HCT116 (cell line): ENCODE measurements at regions not wholly inside any gene's neighbourhood (a gene's known extent, or its start where the extent isn't known, plus 50 kb on each side); places are given as distances from the start of the nearest gene placed in this dataset.

Source experiments
- ATAC-seq: fragments of 200-7000 bp; cut with Tn5 transposase; 2 replicates; pipeline ENCODE4 v1.9.1; 2020; ENCODE audit warnings: mild to moderate bottlenecking, moderate library complexity
- BruUV-seq: library from RNA; stranded (reverse); fragments of 400-500 nt; replicated peaks from 2 replicates; lab custom pipeline; 2021; lab: Mats Ljungman, UMichigan
- CTCF ChIA-PET: fragments of 300-600 bp; sonication (Branson Sonifier 250); formaldehyde crosslinking; loops from one replicate; lab custom pipeline; 2021; ENCODE audit warnings: antibody characterized with exemption; lab: Charles Lee
- POLR2A ChIA-PET: fragments of 300-600, 350-600 bp; sonication (Branson Sonifier 250); formaldehyde crosslinking; loops from one replicate; lab custom pipeline; 2021; ENCODE audit warnings: antibody characterized with exemption; lab: Charles Lee
- RAD21 ChIA-PET, 2 experiments: fragments of 300-600 bp; sonication (Branson Sonifier 250); formaldehyde crosslinking; loops; one replicate each; lab custom pipeline; 2023; ENCODE audit warnings: low total read pairs in 2 of 2; ENCODE audit not compliant: uncharacterized antibody in 2 of 2, unreplicated experiment in 2 of 2, low non-redundant PET in 1 of 2; lab: Charles Lee
- DNase-seq: peaks from one replicate; pipeline ENCODE4 v3.0.0-alpha.2; 2010; ENCODE audit warnings: low read depth, low spot score
- H2AFZ ChIP-seq: fragments of 200-600 bp; shearing (Covaris generic), sonication (generic); 2 replicates; pipeline ENCODE4 v1.6.1; 2017; ENCODE audit warnings: low read depth, mixed run types, mixed read lengths, antibody characterized with exemption, low read length; ENCODE audit not compliant: poor library complexity, severe bottlenecking
- H3K27ac ChIP-seq: 2 replicates; pipeline ENCODE4 v1.5.1; 2012; ENCODE audit warnings: low read depth, low read length
- H3K27me3 ChIP-seq: fragments of 200-600 bp; sonication (generic); 2 replicates; pipeline ENCODE4 v1.6.1; 2016; ENCODE audit warnings: mixed run types, low read length, mixed read lengths; ENCODE audit not compliant: insufficient read depth
- H3K36me3 ChIP-seq, 2 experiments: fragments of 200-500 bp in 1 of 2; fragments of 200-600 bp in 1 of 2; sonication (Bioruptor generic) in 1 of 2; sonication (generic) in 1 of 2; 2 replicates each; pipeline versions ENCODE4 v1.5.1 to v1.6.1; 2014 to 2016; ENCODE audit warnings: low read length in 2 of 2, inconsistent platforms in 1 of 2, mixed read lengths in 1 of 2, mixed run types in 1 of 2; ENCODE audit not compliant: insufficient read depth in 2 of 2, control insufficient read depth in 1 of 2
- H3K4me1 ChIP-seq, 2 experiments: fragments of 200-600 bp in 1 of 2; sonication (generic) in 1 of 2; 2 replicates each; pipeline versions ENCODE4 v1.5.1 to v1.6.1; 2012 to 2017; ENCODE audit warnings: low read length in 2 of 2, inconsistent platforms in 1 of 2, mild to moderate bottlenecking in 1 of 2, mixed read lengths in 1 of 2, mixed run types in 1 of 2, moderate library complexity in 1 of 2; ENCODE audit not compliant: insufficient read depth in 2 of 2, control insufficient read depth in 1 of 2
- H3K4me2 ChIP-seq: fragments of 200-600 bp; sonication (generic); 2 replicates; pipeline ENCODE4 v1.6.1; 2017; ENCODE audit warnings: mixed run types, low read length, mixed read lengths
- H3K4me3 ChIP-seq, 2 experiments: fragments of 200-600 bp in 1 of 2; sonication (generic) in 1 of 2; replicated peaks in 1 of 2; 2 replicates each; pipeline ENCODE4 v1.5.1; 2011 to 2016; ENCODE audit warnings: low read length in 2 of 2, control low read depth in 1 of 2, low read depth in 1 of 2, mild to moderate bottlenecking in 1 of 2, mixed read lengths in 1 of 2, mixed run types in 1 of 2
- H3K79me2 ChIP-seq: fragments of 200-600 bp; sonication (generic); 2 replicates; pipeline ENCODE4 v1.6.1; 2017; ENCODE audit warnings: mild to moderate bottlenecking, mixed run types, low read length, moderate library complexity, mixed read lengths; ENCODE audit not compliant: insufficient read depth
- H3K9ac ChIP-seq: fragments of 200-600 bp; sonication (generic); 2 replicates; pipeline ENCODE4 v1.6.1; 2016; ENCODE audit warnings: low read length, mixed read lengths
- H3K9me2 ChIP-seq: fragments of 200-600 bp; sonication (generic), shearing (Covaris generic); 2 replicates; pipeline ENCODE4 v1.6.1; 2017; ENCODE audit warnings: mixed run types, mild to moderate bottlenecking, moderate library complexity; ENCODE audit not compliant: insufficient read depth
- H3K9me3 ChIP-seq, 2 experiments: fragments of 200-500 bp in 1 of 2; fragments of 200-600 bp in 1 of 2; sonication (Bioruptor generic) in 1 of 2; sonication (generic) in 1 of 2; 2 replicates each; pipeline ENCODE4 v1.6.1; 2014 to 2017; ENCODE audit warnings: low read length in 2 of 2, mixed read lengths in 2 of 2, inconsistent platforms in 1 of 2, low read depth in 1 of 2, mild to moderate bottlenecking in 1 of 2, mixed run types in 1 of 2, moderate library complexity in 1 of 2; ENCODE audit not compliant: control insufficient read depth in 1 of 2, insufficient read depth in 1 of 2
- H4K20me1 ChIP-seq: fragments of 200-600 bp; sonication (generic), shearing (Covaris generic); 2 replicates; pipeline ENCODE4 v1.6.1; 2017; ENCODE audit warnings: mixed run types, mild to moderate bottlenecking, moderate library complexity; ENCODE audit not compliant: insufficient read depth
- EZH2 ChIP-seq: fragments of 200-600 bp; sonication (generic); IDR thresholded peaks from 2 replicates; pipeline ENCODE4 v1.6.1; 2017; ENCODE audit warnings: antibody characterized with exemption, mixed run types
- FOSL1 ChIP-seq: IDR thresholded peaks from 2 replicates; pipeline ENCODE4 v1.6.1; 2012; ENCODE audit warnings: low read depth
- JUND ChIP-seq: IDR thresholded peaks from 2 replicates; pipeline ENCODE4 v1.6.1; 2012
- TCF7L2 ChIP-seq: IDR thresholded peaks from 2 replicates; pipeline ENCODE4 v1.7.0; 2011; ENCODE audit warnings: borderline replicate concordance, inconsistent platforms; ENCODE audit not compliant: insufficient read depth, insufficient read length; ENCODE audit errors: extremely low read depth
- YY1 ChIP-seq: IDR thresholded peaks from 2 replicates; pipeline ENCODE4 v1.6.1; 2011; ENCODE audit warnings: low read length, low read depth, moderate library complexity, mild to moderate bottlenecking; ENCODE audit not compliant: insufficient replicate concordance; ENCODE audit errors: extremely low read depth
- ZNF274 ChIP-seq: fragments of 200-500 bp; sonication (Bioruptor generic); IDR thresholded peaks from 2 replicates; pipeline ENCODE4 v1.6.1; 2014; ENCODE audit warnings: mild to moderate bottlenecking, low read depth, low read length, inconsistent platforms
- intact Hi-C: fragments of 100-400 bp; cut with micrococcal nuclease; formaldehyde crosslinking; loops from 2 replicates; pipeline ENCODE4 v1.10.0; 2022
- TF ChIP-seq, protein P1 (sequence below): IDR thresholded peaks from 2 replicates; pipeline ENCODE4 v1.6.1; 2011; ENCODE audit warnings: mild to moderate bottlenecking, low read length, moderate library complexity; ENCODE audit not compliant: insufficient replicate concordance; ENCODE audit errors: extremely low read depth
- TF ChIP-seq, protein P2 (sequence below): IDR thresholded peaks from 2 replicates; pipeline ENCODE4 v1.6.1; 2012

GRCh38 chr6:85172705-85173104 is 277.2 kb upstream of the NT5E start:
- H3K4me3 ChIP-seq = no peak overlapping the region
- no peak for TF ChIP-seq ZNF274
- TF ChIP-seq JUND = no peak
- TF ChIP-seq, protein P1, sequence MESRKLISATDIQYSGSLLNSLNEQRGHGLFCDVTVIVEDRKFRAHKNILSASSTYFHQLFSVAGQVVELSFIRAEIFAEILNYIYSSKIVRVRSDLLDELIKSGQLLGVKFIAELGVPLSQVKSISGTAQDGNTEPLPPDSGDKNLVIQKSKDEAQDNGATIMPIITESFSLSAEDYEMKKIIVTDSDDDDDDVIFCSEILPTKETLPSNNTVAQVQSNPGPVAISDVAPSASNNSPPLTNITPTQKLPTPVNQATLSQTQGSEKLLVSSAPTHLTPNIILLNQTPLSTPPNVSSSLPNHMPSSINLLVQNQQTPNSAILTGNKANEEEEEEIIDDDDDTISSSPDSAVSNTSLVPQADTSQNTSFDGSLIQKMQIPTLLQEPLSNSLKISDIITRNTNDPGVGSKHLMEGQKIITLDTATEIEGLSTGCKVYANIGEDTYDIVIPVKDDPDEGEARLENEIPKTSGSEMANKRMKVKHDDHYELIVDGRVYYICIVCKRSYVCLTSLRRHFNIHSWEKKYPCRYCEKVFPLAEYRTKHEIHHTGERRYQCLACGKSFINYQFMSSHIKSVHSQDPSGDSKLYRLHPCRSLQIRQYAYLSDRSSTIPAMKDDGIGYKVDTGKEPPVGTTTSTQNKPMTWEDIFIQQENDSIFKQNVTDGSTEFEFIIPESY = no peak
- no peak for TF ChIP-seq EZH2
- no peak for TF ChIP-seq TCF7L2
- no peak for TF ChIP-seq FOSL1
- TF ChIP-seq, protein P2, sequence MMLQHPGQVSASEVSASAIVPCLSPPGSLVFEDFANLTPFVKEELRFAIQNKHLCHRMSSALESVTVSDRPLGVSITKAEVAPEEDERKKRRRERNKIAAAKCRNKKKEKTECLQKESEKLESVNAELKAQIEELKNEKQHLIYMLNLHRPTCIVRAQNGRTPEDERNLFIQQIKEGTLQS = no peak
- no peak for TF ChIP-seq YY1
- TF ChIP-seq, all 23 proteins: peak for 0
- Histone ChIP-seq H3K4me2 (no peak overlapping the region), H3K9me2 (no peaks in the 10 kb centered on the region), H3K9ac (no peak overlapping the region), H3K27me3 (no peaks in the 10 kb centered on the region; the same call in 1 of the 2 replicates), H3K27ac (no peak overlapping the region), H3K4me1 (no peaks in the 10 kb centered on the region), H2AFZ (no peak overlapping the region), H3K79me2 (no peaks in the 10 kb centered on the region), H4K20me1 (no peaks in the 10 kb centered on the region), H3K9me3 (no peaks in the 10 kb centered on the region), H3K36me3 (no peaks in the 10 kb centered on the region)
- ChIA-PET RAD21 (no interaction called here), POLR2A (no interaction called here), CTCF (no interaction called here)
- intact Hi-C loops = no loop called here
- DNase-seq (no peak), ATAC-seq (no peak)
- BruUV-seq = no TSS peak
